ENCODE measurements at regions not wholly inside any gene's neighbourhood (a gene's known extent, or its start where the extent isn't known, plus 50 kb on each side); places are given as distances from the start of the nearest gene placed in this dataset.
"Not testable (repeated sequence)": the region's sequence is repeated elsewhere in the genome, so short reads cannot be mapped to it uniquely, and the experiment has no call there.

DNA sequence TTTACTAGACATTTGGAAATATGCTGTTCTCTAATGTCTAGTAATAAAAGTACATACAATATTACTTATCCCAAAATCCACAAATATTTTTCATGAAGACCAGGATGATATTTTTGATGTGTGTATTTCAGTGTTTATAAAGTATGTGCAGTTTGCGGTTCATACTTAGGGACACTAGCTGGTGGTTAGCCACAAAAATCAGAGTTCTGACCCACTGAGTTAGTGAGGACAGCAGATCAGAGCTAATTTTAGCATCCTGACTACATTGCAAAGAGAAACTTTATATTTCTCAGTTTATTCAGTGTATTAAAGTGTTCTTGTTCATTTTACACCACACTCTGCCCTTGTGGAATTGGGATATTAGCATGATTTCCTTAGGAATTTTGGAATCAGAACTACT, 655.3 kb downstream of the HTR1A start:
- no peak for DNase-seq

DNA sequence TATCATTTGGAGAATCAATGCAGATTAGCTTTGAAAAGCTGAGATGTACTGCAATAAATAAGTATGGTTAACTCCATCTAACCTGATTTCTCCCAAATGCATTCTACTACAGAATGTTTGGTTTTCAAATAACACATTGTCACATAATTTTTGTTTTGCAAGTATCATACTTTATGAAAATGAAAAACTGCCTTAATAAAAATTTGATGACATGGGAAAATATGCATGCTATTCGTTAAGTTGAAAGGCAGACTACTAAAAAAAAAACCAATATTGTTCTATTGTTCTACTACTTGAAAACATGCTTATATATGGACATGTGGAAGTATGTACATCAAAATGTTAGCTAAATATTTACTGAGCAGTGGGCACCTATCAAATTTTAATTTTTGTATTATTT, 668.9 kb downstream of the HTR1A start:
- no peak for DNase-seq

DNA sequence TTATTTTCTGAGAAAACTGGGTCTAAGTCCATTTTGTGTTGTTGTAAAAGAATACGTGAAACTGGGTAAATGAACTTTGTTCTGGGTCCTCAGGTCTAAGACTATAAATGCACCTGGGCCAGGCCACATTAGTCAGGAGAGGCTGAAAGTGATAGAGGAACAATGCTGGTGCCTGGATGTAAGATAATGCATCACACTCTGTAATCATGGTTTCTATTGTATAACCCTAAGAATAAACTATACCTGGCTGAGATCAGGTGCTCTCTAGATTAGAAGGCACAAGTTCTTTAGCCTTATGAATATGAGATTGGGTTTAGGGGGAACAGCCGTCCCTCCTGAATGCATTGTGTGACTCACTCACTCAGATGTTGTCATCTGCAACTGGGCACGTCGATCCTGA, 675.5 kb downstream of the HTR1A start:
- no peak for DNase-seq

DNA sequence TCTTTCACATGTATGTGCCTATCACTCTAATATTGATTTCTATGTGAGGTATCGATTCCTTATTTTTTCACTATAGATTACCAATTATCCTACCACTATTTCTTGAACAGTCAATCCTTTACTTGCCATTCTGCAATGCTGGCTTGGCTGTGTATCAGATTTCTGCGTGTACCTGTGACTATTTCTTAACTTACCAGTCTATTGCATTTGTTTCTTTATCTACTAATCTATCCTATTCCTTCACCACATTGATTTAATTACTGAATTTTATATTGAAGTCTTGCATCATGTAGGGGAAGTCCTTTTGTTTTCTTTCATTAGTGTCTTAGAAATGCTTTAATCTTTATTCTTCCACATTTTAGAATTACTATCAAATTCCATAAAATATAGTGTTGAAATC, 684.8 kb downstream of the LRRC70 start:
- DNase-seq, result no peak

DNA sequence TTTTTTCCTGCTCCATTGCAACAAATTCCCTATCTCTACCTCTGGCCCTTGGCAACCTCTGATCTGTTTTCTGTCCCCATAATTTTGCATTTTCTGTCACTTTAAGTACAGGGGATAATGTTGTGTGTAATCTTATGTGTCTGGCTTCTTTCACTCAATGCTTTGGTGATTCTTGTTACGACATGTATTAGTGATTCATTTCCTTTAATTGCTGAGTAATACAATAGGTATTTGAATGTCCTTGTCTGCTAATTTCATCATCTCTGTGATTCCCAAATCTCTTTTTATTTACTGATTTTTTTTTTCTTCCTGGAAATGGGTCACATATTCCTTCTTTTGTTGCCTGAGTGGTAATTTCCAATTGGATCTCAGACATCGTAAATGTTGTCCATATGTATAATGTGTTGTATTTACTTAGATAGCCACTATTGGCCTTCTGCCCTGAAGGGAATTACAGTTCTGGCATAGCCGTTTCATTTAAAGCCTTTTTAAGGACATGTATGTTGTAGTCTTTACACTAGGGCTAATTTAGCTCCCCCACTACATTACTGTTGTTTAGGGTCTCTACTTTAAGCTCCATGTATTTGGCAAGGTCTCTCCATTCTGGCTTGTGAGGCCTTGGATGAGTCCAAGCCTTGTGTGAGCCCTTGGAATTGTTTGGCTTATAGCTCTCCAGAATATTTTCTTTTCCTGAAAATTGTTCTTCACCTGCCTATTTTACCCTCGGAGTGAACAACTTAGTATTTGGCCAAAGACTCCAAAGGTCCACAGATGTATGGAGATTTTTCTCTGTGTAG, 683.8 kb downstream of the LRRC70 start:
- DNase-seq, result no peak

DNA sequence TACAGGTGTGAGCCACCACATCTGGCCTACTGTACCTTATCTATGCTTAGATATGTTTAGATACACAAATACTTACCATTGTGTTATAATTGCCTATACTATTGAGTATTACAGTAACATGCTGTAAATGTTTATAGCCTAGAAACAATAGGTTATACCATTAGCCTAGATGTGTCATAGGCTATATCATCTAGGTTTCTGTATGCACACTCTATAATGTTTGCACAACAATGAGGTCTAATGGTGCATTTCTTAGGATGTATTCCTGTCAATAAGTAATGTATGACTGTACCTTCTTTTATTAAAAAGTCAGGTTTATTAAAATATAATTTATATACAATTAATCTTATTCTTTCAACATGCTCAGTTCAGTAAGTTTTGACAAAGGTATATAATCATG, 683.1 kb downstream of the LRRC70 start:
- no peak for DNase-seq

DNA sequence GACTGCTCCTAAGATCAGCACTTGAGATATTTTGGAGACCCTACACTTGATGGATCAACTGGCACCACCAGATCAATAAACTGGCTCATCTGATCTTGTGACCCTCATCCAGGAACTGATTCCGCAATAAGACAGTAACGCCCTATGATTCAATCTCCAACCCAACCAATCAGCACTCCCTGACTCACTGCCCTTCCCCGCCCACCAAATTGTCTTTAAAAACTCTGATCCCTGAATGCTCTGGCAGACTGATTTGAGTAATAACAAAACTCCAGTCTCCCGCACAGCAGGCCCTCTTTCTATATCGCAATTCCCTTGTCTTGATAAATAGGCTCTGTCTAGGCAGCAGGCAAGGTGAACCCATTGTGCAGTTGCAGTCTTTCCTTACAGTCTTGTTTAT, 677.0 kb downstream of the LRRC70 start:
- no peak for DNase-seq

DNA sequence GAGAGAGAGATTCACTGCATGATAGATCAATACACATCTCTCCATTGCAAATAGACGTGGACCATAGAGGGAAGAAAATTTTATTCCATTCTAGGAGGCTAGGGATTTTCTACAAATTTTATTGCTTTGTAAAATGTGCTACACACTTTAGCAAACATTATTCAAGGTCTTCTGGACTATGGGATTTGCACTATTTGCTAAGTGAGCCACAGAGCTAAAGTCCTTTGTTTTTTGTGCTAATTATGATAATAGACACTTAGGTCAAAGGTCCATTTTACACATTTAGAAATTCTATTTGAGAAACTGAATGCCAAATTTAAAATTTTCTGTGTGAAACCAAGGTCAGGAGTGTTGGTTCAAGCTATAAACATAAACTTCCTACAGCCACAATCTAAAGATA, 672.3 kb downstream of the LRRC70 start:
- no peak for DNase-seq

DNA sequence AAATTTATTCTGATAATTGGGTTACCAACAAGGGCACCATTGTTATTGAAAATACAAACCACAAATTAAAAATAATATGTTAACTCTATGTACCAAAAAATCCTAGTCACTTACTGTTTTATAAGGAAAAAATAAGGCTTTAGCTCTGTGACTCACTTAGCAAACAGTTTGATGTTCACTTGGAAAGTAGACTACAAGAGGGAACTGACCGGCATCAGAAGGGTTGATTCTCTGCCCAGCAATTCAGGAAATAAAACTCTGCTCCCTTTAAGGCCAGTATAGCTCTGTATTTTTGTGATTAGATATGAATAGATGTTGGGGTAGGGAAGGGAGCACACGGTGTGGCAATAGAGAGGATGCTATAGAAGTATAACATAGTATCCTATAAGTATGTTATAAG, 671.3 kb downstream of the LRRC70 start:
- no peak for DNase-seq

DNA sequence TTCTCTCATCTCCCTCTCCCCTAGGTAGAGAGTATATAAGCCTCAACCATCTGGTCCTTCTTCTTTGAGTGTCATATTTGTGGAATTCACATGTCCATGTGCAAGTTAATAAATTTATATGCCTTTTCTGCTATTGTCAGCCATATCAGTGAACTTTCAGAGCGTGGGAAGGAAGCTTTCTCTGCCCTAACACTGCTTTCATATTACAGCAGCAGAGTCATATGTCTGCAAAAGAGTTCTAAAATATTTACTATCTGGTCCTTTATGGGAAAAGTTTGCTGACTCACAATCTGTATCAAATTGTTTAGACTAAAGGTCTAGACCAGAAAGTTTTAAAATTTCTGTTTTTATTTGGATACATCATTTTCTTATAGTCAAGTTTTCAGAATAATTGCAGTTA, 669.0 kb downstream of the LRRC70 start:
- no peak for DNase-seq

DNA sequence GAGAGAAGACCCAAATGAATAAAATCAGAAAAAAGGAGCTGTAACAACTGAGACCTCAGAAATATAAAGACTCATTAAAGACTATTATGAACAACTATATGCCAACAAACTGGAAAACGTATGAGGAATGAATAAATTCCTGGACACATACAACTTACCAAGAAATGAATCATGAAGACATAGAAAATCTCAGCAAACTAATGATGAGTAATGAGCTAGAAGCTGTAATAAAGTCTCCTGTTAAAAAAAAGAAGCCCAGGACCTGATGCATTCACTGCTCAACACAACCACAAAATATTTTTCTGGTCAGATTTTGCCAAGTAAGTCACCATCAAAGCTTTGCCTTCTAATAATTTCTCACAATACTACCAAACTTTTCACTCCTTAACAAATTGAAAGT, 666.7 kb downstream of the LRRC70 start:
- no peak for DNase-seq

DNA sequence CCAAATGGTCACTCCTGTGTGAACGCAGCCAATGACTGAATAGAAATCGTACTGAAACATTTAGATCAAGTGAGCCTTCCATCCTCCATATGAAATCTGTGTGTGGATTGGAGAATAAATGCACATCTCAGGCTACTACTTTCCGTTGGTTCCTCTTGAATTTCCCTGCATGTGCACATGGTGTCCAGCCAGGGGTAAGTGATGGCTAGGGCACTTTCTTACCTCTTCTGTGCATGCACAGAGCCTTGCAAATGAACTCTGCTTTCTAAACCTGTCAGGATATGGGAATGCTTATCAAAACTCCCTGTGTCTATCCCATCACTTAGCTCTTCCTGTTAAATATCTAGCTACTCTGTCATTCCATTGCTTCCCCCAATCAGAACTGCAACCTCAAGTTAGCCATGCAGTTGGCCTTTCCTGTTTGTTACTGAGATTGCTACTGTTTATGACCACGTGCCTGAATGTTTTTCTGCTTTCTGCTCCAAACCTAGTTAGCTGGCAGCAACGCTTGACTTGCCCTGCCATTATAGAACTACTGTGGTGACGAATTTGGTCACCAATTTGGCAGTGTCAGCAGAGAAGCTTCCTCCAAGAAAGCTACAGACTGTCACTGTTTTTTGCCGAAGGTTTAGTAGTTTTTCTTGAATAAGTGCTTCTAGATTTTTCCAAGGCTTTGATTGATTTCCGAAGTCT, 661.6 kb downstream of the LRRC70 start:
- DNase-seq, result no peak

DNA sequence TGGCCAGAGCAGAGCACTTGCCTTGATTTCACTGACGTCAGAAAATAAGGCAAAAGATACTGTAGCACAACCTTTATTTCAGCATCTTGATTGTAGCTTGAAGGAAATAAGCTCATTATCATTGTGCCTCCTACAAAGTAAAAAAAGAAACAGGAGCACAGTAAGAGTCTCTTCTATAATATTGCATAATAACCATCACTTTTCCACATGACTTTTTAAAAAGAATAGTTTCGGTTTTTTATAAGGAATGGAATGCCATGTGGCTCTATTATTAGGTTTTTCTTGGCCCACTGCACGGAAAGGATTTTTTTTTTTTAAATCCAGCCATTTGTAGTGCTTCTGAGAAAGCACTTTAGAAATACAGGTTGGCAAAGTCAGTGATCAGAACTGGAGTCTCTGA, 655.3 kb downstream of the LRRC70 start:
- no peak for DNase-seq

DNA sequence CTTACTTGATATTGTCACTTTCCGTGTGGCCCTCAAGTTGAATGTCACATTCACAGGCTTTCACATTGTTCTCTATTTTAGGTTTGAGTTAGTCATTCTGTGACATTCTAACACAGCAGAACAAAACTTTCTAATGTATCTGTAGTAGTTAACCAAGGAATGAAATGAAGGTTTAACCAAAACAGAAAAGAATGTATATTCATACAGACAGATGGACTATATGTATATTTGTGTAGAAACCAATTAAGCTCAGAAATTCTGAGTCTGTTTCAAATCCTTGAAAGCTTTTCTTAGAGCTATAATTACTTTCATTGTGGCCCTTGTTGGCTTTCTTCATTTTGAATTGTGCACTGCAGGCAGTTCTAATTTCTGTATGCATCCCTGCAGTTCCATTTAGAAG, 654.7 kb downstream of the LRRC70 start:
- no peak for DNase-seq

DNA sequence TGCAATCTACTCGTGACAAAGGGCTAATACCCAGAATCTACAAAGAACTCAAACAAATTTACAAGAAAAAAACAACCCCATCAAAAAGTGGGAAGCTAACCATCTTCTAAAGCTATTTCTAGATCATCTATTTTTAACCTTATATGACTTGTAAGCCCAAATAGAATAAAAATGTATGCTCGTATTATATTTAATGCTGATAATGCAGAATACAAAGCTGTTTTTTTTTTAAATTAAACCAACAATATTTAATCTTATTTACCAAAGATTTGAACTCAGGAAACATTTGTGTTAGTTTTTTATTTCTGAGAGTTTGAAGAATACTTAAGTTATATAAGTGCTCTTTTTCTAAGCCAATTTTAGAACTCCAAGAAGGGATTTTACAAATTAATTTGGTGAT, 652.1 kb downstream of the LRRC70 start:
- no peak for DNase-seq

DNA sequence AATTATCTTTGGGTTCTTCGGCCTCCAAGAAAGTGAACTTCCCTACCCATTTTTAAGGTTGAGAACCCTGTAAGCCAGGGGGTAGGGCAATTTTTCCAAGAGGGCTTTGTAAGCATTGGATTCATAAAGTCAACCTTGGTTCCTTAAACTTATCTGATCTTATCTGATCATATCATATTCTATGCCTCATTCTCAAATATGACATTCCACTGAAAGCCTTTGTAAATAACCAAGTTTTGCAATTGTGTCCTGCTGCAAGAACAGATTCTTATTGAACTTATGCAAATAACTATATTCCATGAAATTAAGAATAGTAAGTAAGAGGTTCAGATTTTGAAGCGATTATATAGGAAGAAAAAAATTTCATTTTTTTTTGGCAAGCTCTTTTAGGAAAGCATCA, 649.5 kb downstream of the LRRC70 start:
- DNase-seq, result no peak

DNA sequence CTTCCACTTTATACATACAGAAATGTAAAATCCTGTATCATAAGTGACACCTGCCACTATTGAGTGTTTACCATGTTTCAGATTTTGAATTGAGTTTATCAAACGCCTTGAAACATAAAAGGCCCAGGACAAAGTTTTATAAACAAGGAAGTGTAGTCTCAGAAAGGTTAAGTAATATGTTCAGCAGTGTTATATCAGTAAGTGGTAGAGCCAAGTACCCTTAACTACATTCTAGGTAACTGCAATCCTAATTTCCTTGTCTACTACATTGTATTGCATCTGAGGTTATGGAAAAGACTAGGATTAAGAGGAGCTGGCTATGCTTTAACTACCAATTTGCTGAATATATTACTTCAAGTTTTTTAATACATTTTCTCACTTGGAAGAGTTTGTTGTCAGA, 641.6 kb downstream of the LRRC70 start:
- no peak for DNase-seq

DNA sequence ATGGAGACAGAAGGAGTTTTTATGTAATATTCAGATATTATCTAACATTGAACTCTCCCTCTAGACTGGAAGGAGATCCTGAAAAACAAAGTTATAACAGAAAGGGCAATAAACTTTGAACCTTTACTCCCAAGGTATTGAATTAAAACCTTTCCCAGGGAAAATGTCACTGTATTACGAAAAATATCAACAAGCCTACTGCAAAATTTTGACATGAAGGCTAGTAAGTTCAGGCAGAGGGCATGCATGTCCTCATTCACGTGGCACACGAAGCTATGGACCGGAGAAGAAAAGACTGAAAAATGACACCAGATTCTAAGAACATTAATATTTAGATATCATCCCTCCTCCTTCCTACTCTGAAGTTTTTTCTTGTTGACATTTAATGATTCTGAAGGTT, 638.8 kb downstream of the LRRC70 start:
- DNase-seq, result no peak

DNA sequence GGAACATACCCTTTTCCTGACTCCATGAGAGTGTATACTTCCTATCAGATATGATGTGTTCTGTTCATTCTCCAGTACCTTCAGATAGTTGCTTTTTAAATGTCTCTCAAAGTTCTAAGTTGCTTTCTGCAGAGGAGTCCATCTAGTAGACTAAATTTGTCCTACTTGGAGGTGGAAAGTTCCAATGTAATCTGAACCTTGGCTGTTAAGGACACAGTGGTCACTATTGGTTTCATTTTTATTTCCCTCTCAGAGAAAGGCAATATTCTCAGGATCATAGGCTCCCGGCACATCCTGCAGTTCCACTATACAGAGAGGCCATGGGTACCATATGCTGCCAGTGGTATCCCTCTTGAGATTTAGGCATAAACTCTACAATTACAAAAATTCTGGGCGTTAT, 634.6 kb downstream of the LRRC70 start:
- no peak for DNase-seq

DNA sequence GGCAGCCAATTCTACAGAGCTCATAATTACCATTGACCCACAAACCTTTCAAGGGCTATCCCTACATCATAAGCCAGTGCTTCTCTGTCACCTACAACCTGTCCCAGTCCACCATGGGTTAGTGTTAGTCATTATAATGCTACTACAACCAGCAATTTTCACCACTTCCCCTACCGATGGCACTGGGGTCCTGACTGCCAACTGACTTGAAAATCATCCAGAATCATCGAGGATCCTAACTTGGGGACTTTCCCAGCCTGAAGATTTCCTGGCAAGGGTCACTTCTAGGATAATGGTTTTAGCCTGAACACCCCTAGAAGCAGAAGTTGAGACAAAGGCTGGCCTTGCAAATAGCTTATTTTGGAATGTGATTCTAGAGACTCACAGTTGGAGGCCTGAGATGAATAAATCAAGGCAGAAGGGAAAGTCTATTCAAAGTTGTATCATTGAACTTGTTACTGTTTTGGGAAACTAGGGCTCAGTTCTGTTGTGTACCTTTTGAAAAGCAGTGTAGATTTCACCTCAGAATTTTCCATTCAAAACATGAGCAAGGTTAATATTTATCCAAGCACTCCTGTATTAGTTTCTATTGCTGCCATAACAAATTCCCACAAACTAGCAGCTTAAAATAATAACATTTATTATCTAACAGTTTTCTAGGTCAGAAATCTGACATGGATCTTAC, 633.0 kb downstream of the LRRC70 start:
- no peak for DNase-seq

DNA sequence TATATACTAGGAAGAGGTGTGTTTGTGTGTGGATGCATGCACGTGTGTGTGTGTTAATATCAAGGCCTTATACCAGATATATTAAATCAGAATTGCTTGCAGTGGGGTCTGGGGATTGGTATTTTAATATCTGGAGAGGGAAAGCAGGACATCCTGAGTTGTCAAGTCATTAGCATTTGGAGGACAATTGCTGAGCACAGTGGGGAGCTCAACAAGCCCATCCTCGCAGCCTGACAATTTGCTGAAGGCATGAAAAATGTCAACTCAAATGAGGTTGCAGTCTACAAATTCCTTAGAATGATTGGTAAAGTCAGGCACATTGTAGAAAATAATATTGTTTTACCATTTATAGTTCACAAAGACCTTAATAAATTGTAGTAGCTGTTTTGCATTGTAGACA, 627.4 kb downstream of the LRRC70 start:
- DNase-seq, result no peak

DNA sequence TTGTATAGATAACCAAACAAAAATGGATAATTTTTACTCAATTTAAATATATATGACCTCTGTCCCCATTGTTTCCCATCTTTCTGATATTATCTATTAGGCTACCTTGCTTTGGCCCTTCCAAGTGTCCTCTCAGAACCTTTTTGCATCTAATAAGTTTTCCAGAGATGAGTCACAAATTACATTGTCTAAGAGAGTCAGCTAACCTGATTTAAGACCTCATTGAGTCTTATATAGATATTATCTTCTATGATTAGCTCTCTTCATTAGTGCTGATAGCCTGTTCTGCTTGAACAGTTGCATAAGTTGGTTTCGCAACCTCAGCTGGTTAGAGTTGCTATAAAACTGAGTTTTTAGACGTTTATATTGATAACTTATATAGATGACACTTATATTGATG, 623.1 kb downstream of the LRRC70 start:
- no peak for DNase-seq

DNA sequence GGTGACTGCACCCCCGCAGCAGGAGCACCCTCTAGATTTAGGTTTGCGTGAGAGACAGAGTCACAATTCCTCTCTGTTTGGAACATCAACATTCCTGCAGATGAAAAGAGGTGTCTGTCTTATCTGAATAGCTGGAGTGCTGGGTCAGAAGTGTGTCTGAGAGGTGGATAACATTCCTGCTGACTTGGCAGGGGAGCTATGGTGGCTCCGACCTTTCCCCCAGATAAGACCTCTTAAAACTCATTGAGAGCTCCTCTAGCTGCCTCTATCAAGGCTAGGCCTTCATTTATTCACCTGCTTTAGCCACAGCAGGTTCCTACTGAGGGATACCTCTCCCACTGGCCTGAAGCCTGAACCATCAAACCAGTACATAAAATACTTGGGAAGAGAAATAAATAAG, 615.5 kb downstream of the LRRC70 start:
- DNase-seq, result no peak

DNA sequence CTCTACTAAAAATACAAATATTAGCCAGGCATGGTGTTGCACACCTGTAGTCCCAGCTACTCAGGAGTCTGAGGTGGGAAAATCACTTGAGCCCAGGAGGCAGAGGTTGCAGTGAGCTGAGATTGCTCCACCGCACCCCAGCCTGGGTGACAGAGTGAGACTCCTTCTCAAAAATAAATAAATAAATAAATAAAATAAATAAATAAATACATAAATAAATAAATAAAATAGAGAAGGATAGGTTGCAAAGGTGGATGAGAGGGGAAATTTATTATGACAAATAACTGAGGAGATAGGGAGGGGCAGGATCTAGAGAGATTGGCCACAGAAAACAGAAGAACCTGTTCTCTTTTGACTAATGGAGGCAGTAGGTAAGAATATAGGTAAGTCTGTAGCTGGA, 601.6 kb downstream of the LRRC70 start:
- not testable (repeated sequence) for DNase-seq

All from NCI-H1436 treated with DMSO at 0.1 percent for 48 hours (cell line).